Keratinocyte (primary cell): ENCODE measurements at regions not wholly inside any gene's neighbourhood (a gene's known extent, or its start where the extent isn't known, plus 50 kb on each side); places are given as distances from the start of the nearest gene placed in this dataset.

Experiments used
- DNase-seq: peaks from one replicate; pipeline ENCODE4 v3.0.0-alpha.2; 2011; ENCODE audit warnings: low read depth, missing footprints, low spot score
- FAIRE-seq: peaks from 2 replicates; lab custom pipeline; 2011; peaks lifted over from hg19 to GRCh38; lab: Jason Lieb, UNC
- H2AFZ ChIP-seq: 2 replicates; pipeline ENCODE4 v1.6.0; 2012; ENCODE audit warnings: low read length, control low read depth, inconsistent platforms; ENCODE audit not compliant: control insufficient read depth
- H3K27ac ChIP-seq: 2 replicates; pipeline ENCODE4 v1.5.1; 2011; ENCODE audit warnings: low read length; ENCODE audit not compliant: control insufficient read depth, insufficient read depth
- H3K27me3 ChIP-seq: 3 replicates; pipeline ENCODE4 v1.6.0; 2011; ENCODE audit warnings: low read length; ENCODE audit not compliant: control insufficient read depth, insufficient read depth; ENCODE audit errors: extremely low read depth
- H3K36me3 ChIP-seq, 2 experiments: 2 replicates in 1 of 2; 3 replicates in 1 of 2; pipeline ENCODE4 v1.5.1; 2011; ENCODE audit warnings: low read length in 2 of 2, mild to moderate bottlenecking in 1 of 2; ENCODE audit not compliant: control insufficient read depth in 2 of 2, insufficient read depth in 2 of 2; ENCODE audit errors: extremely low read depth in 1 of 2
- H3K4me1 ChIP-seq: 3 replicates; pipeline ENCODE4 v1.5.1; 2011; ENCODE audit warnings: low read length; ENCODE audit not compliant: control insufficient read depth, insufficient read depth; ENCODE audit errors: extremely low read depth
- H3K4me2 ChIP-seq: 3 replicates; pipeline ENCODE4 v1.6.0; 2011; ENCODE audit warnings: low read depth, low read length; ENCODE audit not compliant: control insufficient read depth, insufficient read depth; ENCODE audit errors: extremely low read depth
- H3K4me3 ChIP-seq, 3 experiments: fragments of 200-600 bp in 1 of 3; sonication (generic) in 1 of 3; 2 replicates in 2 of 3; 3 replicates in 1 of 3; pipeline ENCODE4 v1.5.1; 2011 to 2016; ENCODE audit warnings: low read length in 3 of 3, mild to moderate bottlenecking in 3 of 3, control low read depth in 2 of 3, inconsistent platforms in 1 of 3, low read depth in 1 of 3, mixed read lengths in 1 of 3, mixed run types in 1 of 3, moderate library complexity in 1 of 3; ENCODE audit not compliant: control insufficient read depth in 2 of 3, insufficient read depth in 2 of 3; ENCODE audit errors: extremely low read depth in 1 of 3
- H3K79me2 ChIP-seq: 2 replicates; pipeline ENCODE4 v1.6.0; 2012; ENCODE audit warnings: low read length; ENCODE audit not compliant: control insufficient read depth, insufficient read depth
- H3K9ac ChIP-seq: 3 replicates; pipeline ENCODE4 v1.6.0; 2011; ENCODE audit warnings: low read length; ENCODE audit not compliant: control insufficient read depth, insufficient read depth; ENCODE audit errors: extremely low read depth
- H3K9me1 ChIP-seq: 3 replicates; pipeline ENCODE4 v1.6.0; 2011; ENCODE audit warnings: low read length; ENCODE audit not compliant: control insufficient read depth, insufficient read depth; ENCODE audit errors: extremely low read depth
- H3K9me3 ChIP-seq: 2 replicates; pipeline ENCODE4 v1.5.1; 2012; ENCODE audit warnings: low read depth, low read length; ENCODE audit not compliant: control insufficient read depth
- H4K20me1 ChIP-seq: 3 replicates; pipeline ENCODE4 v1.6.0; 2011; ENCODE audit warnings: low read length; ENCODE audit not compliant: control insufficient read depth, insufficient read depth; ENCODE audit errors: extremely low read depth
- EZH2 ChIP-seq: IDR thresholded peaks from one replicate; pipeline ENCODE4 v1.6.1; 2012; ENCODE audit warnings: inconsistent platforms, mild to moderate bottlenecking, low read length, moderate library complexity
- dilution Hi-C: fragments of 300-500 bp; cut with MboI; formaldehyde crosslinking; loops from one replicate; pipeline ENCODE4 v1.7.0; 2020; ENCODE audit warnings: low sequenced_read_pairs; ENCODE audit not compliant: extremely low pct_ligation_motif_present
- TF ChIP-seq, protein P1 (sequence below), 3 experiments: IDR thresholded peaks in 1 of 3; conservative IDR thresholded peaks in 1 of 3; optimal IDR thresholded peaks in 1 of 3; 2 replicates in 2 of 3; 3 replicates in 1 of 3; pipeline versions ENCODE3 to v1.5.1; 2011; ENCODE audit warnings: low read length in 3 of 3, mild to moderate bottlenecking in 3 of 3, moderate library complexity in 2 of 3, control low read depth in 1 of 3, inconsistent platforms in 1 of 3; ENCODE audit not compliant: insufficient read depth in 2 of 3; ENCODE audit errors: extremely low read depth in 1 of 3

DNA sequence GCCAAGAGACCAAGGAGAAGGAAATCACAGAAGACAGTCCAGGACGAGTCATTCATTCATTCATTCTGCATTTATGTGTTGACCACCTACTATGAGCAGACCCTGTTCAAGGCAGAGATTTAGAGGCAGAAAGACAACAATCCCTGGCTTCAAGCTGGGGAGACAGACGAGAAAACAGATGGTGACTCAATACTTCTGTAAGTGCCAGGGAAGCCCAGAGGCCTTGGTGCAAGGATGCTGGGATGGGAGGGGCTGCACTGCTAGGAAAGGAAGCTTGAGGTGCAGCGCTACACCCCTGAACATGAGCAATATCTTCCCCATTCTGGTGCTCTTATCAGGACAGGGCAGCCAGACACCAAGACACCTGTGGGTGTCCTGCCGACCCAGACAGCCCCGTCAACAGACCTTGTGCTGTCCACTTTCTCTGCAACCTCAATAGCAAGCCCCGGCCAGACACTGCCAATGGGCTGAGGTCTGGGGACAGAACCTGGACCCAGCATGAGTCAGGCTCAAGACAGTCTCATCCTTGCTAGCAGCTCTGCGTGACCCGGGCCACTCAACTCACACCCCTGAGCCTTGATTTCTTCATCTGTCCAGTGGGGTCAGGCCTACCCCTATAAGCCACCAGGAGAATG is 163.5 kb downstream of the COPRS start:
- TF ChIP-seq EZH2: no peak
- TF ChIP-seq, protein P1, sequence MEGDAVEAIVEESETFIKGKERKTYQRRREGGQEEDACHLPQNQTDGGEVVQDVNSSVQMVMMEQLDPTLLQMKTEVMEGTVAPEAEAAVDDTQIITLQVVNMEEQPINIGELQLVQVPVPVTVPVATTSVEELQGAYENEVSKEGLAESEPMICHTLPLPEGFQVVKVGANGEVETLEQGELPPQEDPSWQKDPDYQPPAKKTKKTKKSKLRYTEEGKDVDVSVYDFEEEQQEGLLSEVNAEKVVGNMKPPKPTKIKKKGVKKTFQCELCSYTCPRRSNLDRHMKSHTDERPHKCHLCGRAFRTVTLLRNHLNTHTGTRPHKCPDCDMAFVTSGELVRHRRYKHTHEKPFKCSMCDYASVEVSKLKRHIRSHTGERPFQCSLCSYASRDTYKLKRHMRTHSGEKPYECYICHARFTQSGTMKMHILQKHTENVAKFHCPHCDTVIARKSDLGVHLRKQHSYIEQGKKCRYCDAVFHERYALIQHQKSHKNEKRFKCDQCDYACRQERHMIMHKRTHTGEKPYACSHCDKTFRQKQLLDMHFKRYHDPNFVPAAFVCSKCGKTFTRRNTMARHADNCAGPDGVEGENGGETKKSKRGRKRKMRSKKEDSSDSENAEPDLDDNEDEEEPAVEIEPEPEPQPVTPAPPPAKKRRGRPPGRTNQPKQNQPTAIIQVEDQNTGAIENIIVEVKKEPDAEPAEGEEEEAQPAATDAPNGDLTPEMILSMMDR (optimal IDR thresholded peaks at IDR 0.05 in 1 of 3, IDR thresholded peaks at IDR 0.05 in 1 of 3, conservative IDR thresholded peaks at IDR 0.05 in 1 of 3; ENCODE audit: extremely low read depth in 1 of 3, insufficient read depth in 2 of 3, low read length in 3 of 3): no peak
- no peaks in the 10 kb centered on the region for H3K36me3 ChIP-seq
- no peaks in the 10 kb centered on the region for H3K27me3 ChIP-seq
- peak; percentile 67 for FAIRE-seq
- DNase-seq: no peak
- no peak overlapping the region for H3K27ac ChIP-seq
- H2AFZ ChIP-seq: no peak overlapping the region
- H3K79me2 ChIP-seq: no peaks in the 10 kb centered on the region
- peaks cover 4% of the 10 kb centered on the region for H3K4me1 ChIP-seq
- H3K9me3 ChIP-seq: no peaks in the 10 kb centered on the region
- no peak overlapping the region for H3K4me3 ChIP-seq
- dilution Hi-C loops: loop anchor here (25.0 kb wide), 1 partner anchor 108 kb away; no protein-coding TSS in a partner anchor
- no peaks in the 10 kb centered on the region for H3K9me1 ChIP-seq
- no peak overlapping the region for H3K4me2 ChIP-seq
- no peaks in the 10 kb centered on the region for H4K20me1 ChIP-seq
- H3K9ac ChIP-seq: no peak overlapping the region

DNA sequence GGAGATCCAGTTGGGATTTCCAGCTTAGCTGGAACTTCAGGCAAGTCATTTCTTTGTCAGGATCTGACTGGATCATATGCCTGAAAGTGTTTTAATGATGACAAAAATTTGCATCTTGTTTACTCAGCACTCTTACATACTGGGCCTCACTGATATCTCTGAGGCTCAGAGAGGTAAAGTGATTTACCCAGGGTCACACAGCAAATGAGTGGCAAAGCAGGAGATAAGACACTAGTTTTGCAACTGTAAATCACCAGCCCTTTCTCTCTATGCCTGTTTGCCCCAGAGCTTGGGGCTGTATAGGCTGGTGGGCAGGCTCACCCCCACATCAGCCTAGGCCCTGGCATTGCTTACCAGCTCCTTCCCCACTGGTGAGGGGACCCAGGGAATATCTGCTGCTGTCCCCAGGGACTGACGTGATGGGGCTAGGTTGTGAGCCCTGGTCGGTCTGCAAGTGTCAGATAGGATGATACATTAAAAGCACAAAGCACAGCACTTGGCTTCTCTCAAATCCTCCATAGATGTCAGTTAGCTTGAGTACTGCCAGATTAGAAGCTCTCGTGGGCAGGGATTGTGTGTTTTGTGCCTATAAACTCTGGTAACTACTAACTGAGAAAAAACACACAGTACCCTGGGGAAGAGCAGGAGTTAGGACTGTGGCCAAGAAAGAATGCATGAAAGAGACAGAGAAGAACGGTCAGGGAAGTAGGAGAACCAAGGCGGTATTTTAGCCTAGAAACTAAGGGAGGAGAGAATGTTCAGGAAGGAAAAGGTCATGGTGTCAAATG is 165.4 kb downstream of the COPRS start:
- Histone ChIP-seq H3K36me3 (no peaks in the 10 kb centered on the region), H3K4me3 (no peak overlapping the region), H3K27ac (no peak overlapping the region), H3K79me2 (no peaks in the 10 kb centered on the region), H3K4me1 (no peaks in the 10 kb centered on the region), H3K4me2 (no peak overlapping the region), H3K9me3 (no peaks in the 10 kb centered on the region), H2AFZ (no peak overlapping the region), H4K20me1 (no peaks in the 10 kb centered on the region), H3K9ac (no peak overlapping the region), H3K27me3 (no peaks in the 10 kb centered on the region), H3K9me1 (no peaks in the 10 kb centered on the region)
- TF ChIP-seq, protein P1 (optimal IDR thresholded peaks at IDR 0.05 in 1 of 3, IDR thresholded peaks at IDR 0.05 in 1 of 3, conservative IDR thresholded peaks at IDR 0.05 in 1 of 3; ENCODE audit: extremely low read depth in 1 of 3, insufficient read depth in 2 of 3, low read length in 3 of 3): no peak
- dilution Hi-C loops: loop anchor here (25.0 kb wide), 1 partner anchor 106 kb away; no protein-coding TSS in a partner anchor
- no peak for DNase-seq
- FAIRE-seq: no peak
